HG02642 (cell line): ENCODE measurements at regions not wholly inside any gene's neighbourhood (a gene's known extent, or its start where the extent isn't known, plus 50 kb on each side); places are given as distances from the start of the nearest gene placed in this dataset.

Experiments
- ATAC-seq: cut with Tn5 transposase; IDR thresholded peaks from one replicate; pipeline ENCODE4 v1.9.1; 2021; ENCODE audit warnings: mild to moderate bottlenecking; ENCODE audit not compliant: unreplicated experiment, poor library complexity

GRCh38 chr2:151037434-151037833, 224.2 kb downstream of the RBM43 start:
- ATAC-seq = no peak

- no peak for ATAC-seq
These were observed 228.1 kb downstream of the RBM43 start for GRCh38 chr2:151033271-151034248.

- ATAC-seq = no peak
These were observed 228.9 kb downstream of the RBM43 start for GRCh38 chr2:151032741-151033191.

- ATAC-seq = no peak
These were observed 230.9 kb downstream of the RBM43 start for GRCh38 chr2:151030663-151031230.

GRCh38 chr2:151029406-151030157, 232.1 kb downstream of the RBM43 start:
- no peak for ATAC-seq

- ATAC-seq = no peak
These were observed 232.9 kb downstream of the RBM43 start for GRCh38 chr2:151028691-151029176.

GRCh38 chr2:151027151-151027550, 234.5 kb downstream of the RBM43 start:
- ATAC-seq = no peak

GRCh38 chr2:151025816-151026215, 235.8 kb downstream of the RBM43 start:
- ATAC-seq = no peak

GRCh38 chr2:151024696-151025251, 236.9 kb downstream of the RBM43 start:
- ATAC-seq = no peak

- ATAC-seq = no peak
These were observed 239.8 kb downstream of the RBM43 start for GRCh38 chr2:151021747-151022452.

GRCh38 chr2:151020411-151020810, 241.3 kb downstream of the RBM43 start:
- peak; percentile 88 for ATAC-seq

- ATAC-seq = no peak
These were observed 252.1 kb downstream of the RBM43 start for GRCh38 chr2:151009437-151010175.

GRCh38 chr2:151007365-151007764, 254.3 kb downstream of the RBM43 start:
- ATAC-seq = no peak

GRCh38 chr2:151002959-151003600, 258.6 kb downstream of the RBM43 start:
- ATAC-seq = no peak

GRCh38 chr2:150997702-150998440, 263.8 kb downstream of the RBM43 start:
- no peak for ATAC-seq

GRCh38 chr2:150997066-150997465, 264.6 kb downstream of the RBM43 start:
- no peak for ATAC-seq

GRCh38 chr2:150994076-150994475, 267.6 kb downstream of the RBM43 start:
- no peak for ATAC-seq

- no peak for ATAC-seq
These were observed 271.7 kb downstream of the RBM43 start for GRCh38 chr2:150989969-150990368.
